ENCODE measurements at regions not wholly inside any gene's neighbourhood (a gene's known extent, or its start where the extent isn't known, plus 50 kb on each side); places are given as distances from the start of the nearest gene placed in this dataset.

- no peak for TF ChIP-seq CTCF (IDR thresholded peaks at IDR 0.05)
- TF ChIP-seq POLR2A (IDR thresholded peaks at IDR 0.05): no peak
- no peak for TF ChIP-seq POLR2AphosphoS5 (IDR thresholded peaks at IDR 0.05; ENCODE audit: insufficient read depth in 1 of 2, low read depth in 1 of 2)
These were observed 200.2 kb downstream of the OSR1 start for GRCh38 chr2:19158211-19158610.

Data from vagina (tissue), 2 donors.